ENCODE measurements at regions not wholly inside any gene's neighbourhood (a gene's known extent, or its start where the extent isn't known, plus 50 kb on each side); places are given as distances from the start of the nearest gene placed in this dataset.

DNA sequence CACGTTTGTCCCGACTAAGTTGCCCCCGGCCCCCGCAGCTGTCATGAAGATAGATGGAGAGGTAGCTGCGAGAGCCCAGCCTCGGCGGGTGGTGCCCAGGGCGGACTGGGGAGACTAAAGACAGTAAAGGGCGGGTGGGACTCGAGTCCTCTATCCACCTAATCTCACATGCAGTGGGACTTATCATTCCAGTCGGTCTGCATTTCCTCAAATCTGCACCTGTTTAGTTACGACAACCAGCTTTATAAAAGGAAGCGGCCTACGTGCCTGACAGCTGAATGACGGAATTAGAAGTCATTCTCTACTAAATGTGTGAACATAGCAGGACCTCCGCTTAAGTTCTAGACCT lies 109.8 kb upstream of the EGLN3 start:
- TF ChIP-seq, protein P1, sequence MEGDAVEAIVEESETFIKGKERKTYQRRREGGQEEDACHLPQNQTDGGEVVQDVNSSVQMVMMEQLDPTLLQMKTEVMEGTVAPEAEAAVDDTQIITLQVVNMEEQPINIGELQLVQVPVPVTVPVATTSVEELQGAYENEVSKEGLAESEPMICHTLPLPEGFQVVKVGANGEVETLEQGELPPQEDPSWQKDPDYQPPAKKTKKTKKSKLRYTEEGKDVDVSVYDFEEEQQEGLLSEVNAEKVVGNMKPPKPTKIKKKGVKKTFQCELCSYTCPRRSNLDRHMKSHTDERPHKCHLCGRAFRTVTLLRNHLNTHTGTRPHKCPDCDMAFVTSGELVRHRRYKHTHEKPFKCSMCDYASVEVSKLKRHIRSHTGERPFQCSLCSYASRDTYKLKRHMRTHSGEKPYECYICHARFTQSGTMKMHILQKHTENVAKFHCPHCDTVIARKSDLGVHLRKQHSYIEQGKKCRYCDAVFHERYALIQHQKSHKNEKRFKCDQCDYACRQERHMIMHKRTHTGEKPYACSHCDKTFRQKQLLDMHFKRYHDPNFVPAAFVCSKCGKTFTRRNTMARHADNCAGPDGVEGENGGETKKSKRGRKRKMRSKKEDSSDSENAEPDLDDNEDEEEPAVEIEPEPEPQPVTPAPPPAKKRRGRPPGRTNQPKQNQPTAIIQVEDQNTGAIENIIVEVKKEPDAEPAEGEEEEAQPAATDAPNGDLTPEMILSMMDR (IDR thresholded peaks at IDR 0.05; ENCODE audit: borderline replicate concordance, insufficient read depth, low read depth, low read length) = no peak
- peak overlapping the region; percentile 41 for H3K4me3 ChIP-seq (ENCODE audit: low read depth, low read length)

DNA sequence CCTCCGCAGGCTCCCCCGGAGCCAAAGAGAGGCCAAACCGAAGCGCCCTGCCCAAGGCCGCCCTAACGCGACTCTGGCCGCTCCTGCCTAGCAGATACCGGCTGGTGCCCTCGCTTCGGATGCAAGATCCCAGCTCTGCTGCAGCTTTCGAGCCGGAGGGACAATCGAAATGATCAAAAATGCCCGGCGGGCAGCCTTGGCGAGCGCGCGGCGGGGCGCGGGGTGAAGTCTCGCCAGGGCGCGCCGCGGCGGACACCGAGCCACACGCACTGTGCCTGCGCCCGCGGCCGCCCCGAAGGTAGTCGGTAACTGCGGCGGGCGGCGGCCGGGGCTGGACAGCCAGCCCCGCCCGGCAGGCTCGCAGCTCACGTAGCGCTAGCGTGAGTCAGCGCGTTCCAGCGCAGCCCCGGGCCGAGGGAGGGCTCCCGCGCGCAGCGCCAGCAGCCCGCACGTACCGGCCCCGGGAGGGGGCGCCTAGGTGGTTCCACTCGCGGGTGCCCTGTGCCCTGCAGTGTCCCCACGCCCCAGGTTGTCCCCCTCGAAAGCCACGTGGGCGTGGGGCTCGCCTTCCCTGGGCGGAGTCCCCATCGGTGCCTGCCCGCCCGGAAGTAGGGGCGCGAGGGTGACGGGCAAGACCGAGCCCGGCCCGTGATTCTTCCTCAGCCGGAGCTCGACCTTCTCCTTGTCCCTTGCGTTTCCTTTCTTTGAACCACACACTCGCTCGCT lies 109.2 kb upstream of the EGLN3 start:
- TF ChIP-seq, protein P1 (IDR thresholded peaks at IDR 0.05; ENCODE audit: borderline replicate concordance, insufficient read depth, low read depth, low read length) = no peak
- H3K4me3 ChIP-seq (ENCODE audit: low read depth, low read length) = peak overlapping the region; percentile 41

DNA sequence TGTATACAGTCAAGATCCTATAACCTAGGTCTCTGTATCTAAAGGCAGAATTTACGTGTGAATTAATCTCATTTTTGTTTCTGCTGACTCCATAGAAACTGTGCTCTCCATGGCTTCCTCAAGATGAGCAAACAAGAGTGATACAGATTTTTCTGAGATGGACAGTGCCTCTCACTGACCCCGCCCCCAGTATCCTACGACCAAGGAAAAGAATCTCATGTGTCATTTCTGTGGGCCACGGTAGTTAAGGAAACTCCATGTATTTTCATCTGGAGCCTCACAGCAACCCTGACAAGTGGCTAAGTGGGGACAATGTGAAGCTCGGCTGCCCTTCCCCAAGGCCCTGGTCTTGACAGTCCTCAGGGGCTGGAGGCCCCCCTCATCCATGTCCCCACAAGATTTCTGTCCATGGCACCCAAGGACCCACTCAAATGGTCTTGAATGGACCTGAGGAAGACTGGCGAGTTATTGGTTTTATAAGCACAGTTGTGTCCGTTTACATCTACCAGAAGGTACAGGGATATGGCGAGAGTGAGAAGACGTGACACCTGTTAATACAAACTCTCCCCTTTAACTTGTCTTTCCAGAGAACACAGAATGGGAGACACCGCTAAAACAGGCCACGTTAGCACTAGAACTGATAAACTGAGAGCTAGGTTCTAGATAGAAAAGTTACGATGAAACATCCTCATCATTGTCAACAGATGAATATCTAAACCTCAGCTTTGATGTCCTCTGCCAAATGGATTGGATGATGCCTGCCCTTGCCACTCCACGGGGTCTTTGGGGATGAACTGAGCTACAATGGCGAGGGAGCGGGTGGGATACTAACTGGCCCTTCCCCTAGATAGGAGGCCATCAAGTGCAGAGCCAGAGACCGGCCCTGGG lies 108.4 kb upstream of the EGLN3 start:
- TF ChIP-seq, protein P1 (IDR thresholded peaks at IDR 0.05; ENCODE audit: borderline replicate concordance, insufficient read depth, low read depth, low read length) = no peak
- no peak overlapping the region for H3K4me3 ChIP-seq (ENCODE audit: low read depth, low read length)

DNA sequence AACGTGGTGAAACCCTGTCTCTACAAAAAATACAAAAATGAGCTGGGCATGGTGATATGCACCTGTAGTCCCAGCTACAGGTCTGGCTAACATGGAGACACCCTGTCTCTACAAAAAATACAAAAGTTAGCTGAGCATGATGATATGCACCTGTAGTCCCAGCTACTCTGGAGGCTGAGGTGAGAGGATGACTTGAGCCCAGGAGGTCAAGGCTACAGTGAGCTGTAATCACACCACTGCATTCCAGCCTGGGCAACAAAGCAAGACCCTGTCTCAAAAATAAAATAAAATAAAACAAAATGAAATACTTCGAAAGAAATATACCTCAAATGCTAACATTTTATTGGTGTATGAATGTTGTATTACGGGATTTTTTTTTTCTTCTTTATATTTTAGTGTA lies 107.6 kb upstream of the EGLN3 start:
- TF ChIP-seq, protein P1 (IDR thresholded peaks at IDR 0.05; ENCODE audit: borderline replicate concordance, insufficient read depth, low read depth, low read length) = no peak
- H3K4me3 ChIP-seq (ENCODE audit: low read depth, low read length) = no peak overlapping the region

DNA sequence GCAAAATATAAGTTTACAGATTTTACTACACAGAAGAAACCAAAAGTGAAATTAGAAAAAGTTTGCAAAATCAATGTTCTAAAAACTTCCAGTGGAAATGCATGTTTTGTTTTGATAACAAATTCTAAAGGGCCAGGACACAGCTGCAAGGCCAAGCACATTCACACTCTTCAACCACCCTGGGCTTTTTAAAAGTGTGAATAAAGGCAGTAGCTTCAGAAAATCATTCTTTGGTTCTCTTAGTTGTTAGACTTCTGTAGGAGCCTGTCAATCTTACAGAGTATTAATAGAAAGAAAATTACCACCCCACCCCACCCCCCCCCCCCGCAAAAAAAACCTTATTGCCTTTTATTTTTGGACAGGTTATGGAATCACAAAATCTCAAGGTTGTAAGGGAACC lies 105.2 kb upstream of the EGLN3 start:
- no peak overlapping the region for H3K4me3 ChIP-seq (ENCODE audit: low read depth, low read length)
- TF ChIP-seq, protein P1 (IDR thresholded peaks at IDR 0.05; ENCODE audit: borderline replicate concordance, insufficient read depth, low read depth, low read length) = no peak

DNA sequence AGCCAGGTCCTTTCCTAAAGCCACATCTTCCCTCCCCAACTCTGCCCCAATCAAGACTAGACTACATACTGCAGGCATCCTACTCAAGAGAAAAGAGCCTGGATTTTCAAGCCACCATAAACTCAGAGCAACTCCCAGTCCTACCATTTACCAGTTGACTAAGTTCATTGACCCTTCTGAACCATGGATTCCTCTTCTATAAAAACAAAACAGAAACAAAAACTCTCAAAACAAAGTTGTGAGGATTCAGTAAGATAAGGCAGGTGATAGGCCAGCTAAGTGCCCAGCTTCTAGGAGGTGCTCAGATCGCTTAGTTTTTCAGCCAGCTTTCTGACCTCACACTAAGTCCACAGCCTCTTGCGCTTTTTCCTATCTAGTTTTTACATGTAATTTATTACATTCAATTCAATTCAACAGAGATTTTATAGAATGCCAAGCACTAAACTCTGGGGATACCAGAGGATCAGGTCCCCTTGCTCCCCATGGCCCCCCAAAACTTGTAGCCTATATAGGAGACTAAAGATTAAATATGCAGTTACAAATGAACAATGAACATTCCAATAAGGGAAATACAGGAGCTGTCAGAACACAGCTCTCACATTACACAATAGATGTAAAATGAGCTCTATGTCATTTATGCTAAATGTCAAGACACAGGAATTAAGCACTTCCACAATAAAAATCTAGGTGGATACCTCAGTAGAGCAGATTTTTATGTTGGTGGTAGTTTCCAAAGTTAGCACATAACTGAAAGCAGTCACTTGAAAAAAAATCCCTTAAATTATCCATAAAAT lies 104.5 kb upstream of the EGLN3 start:
- no peak overlapping the region for H3K4me3 ChIP-seq (ENCODE audit: low read depth, low read length)
- TF ChIP-seq, protein P1 (IDR thresholded peaks at IDR 0.05; ENCODE audit: borderline replicate concordance, insufficient read depth, low read depth, low read length) = no peak
